Lower lobe of right lung (tissue), 2 donors: ENCODE measurements at regions not wholly inside any gene's neighbourhood (a gene's known extent, or its start where the extent isn't known, plus 50 kb on each side); places are given as distances from the start of the nearest gene placed in this dataset.

ENCODE experiments used
- ATAC-seq, 2 donors: fragments of 200-7000 bp; cut with Tn5 transposase; one replicate each; pipeline ENCODE4 v1.9.1; 2020 to 2022; ENCODE audit warnings: mild to moderate bottlenecking in 2 of 2, moderate library complexity in 2 of 2
- DNase-seq: peaks from one replicate; pipeline ENCODE4 v3.0.0-alpha.2; 2020
- H3K27ac ChIP-seq: fragments of 200-600 bp; one replicate; pipeline ENCODE4 v1.8.0; 2022
- H3K27me3 ChIP-seq: fragments of 200-600 bp; one replicate; pipeline ENCODE4 v1.8.0; 2022; ENCODE audit warnings: low read depth
- H3K36me3 ChIP-seq: fragments of 200-600 bp; one replicate; pipeline ENCODE4 v1.8.0; 2022; ENCODE audit warnings: mild to moderate bottlenecking
- H3K4me1 ChIP-seq: fragments of 200-600 bp; one replicate; pipeline ENCODE4 v1.8.0; 2022
- H3K4me3 ChIP-seq: fragments of 200-600 bp; one replicate; pipeline ENCODE4 v1.8.0; 2022; ENCODE audit warnings: mild to moderate bottlenecking
- H3K9me3 ChIP-seq: fragments of 200-600 bp; one replicate; pipeline ENCODE4 v1.8.0; 2022
- CTCF ChIP-seq: fragments of 200-600 bp; IDR thresholded peaks from one replicate; pipeline ENCODE4 v1.8.0; 2022; ENCODE audit warnings: antibody characterized with exemption, mild to moderate bottlenecking
- intact Hi-C: fragments of 100-400 bp; cut with DNase I; formaldehyde crosslinking; loops from one replicate; pipeline ENCODE4 v1.11.0; 2022
- donor health status: DM: no; HTN: yes; CAD: no; lungs with severe emphysema.

GRCh38 chr22:27445881-27446280 is 355.7 kb downstream of the MN1 start:
- DNase-seq (no peak), ATAC-seq (peak in 1 of 2 donors; percentile 69)
- intact Hi-C loops: no loop called here
- Histone ChIP-seq H3K9me3 (no peaks in the 10 kb centered on the region), H3K36me3 (no peaks in the 10 kb centered on the region), H3K4me3 (no peak overlapping the region), H3K4me1 (no peaks in the 10 kb centered on the region), H3K27me3 (peaks cover 7% of the 10 kb centered on the region), H3K27ac (no peak overlapping the region)
- TF ChIP-seq CTCF: no peak

GRCh38 chr22:27447289-27447688 is 354.3 kb downstream of the MN1 start:
- intact Hi-C loops: no loop called here
- no peak for DNase-seq
- peaks cover 7% of the 10 kb centered on the region for H3K27me3 ChIP-seq
- H3K27ac ChIP-seq: no peak overlapping the region
- no peak for ATAC-seq
- no peak for TF ChIP-seq CTCF
- no peaks in the 10 kb centered on the region for H3K4me1 ChIP-seq
- H3K9me3 ChIP-seq: no peaks in the 10 kb centered on the region
- H3K4me3 ChIP-seq: no peak overlapping the region
- H3K36me3 ChIP-seq: no peaks in the 10 kb centered on the region

- Histone ChIP-seq H3K27ac (no peak overlapping the region), H3K9me3 (no peaks in the 10 kb centered on the region), H3K4me3 (no peak overlapping the region), H3K27me3 (peaks cover under 1% of the 10 kb centered on the region), H3K36me3 (no peaks in the 10 kb centered on the region), H3K4me1 (no peaks in the 10 kb centered on the region)
- ATAC-seq (no peak), DNase-seq (no peak)
- intact Hi-C loops: no loop called here
- TF ChIP-seq CTCF: no peak
These were observed 351.1 kb downstream of the MN1 start for GRCh38 chr22:27450448-27450847.

GRCh38 chr22:27452245-27452644 is 349.3 kb downstream of the MN1 start:
- Histone ChIP-seq H3K4me3 (no peak overlapping the region), H3K9me3 (no peaks in the 10 kb centered on the region), H3K27ac (no peak overlapping the region), H3K36me3 (no peaks in the 10 kb centered on the region), H3K4me1 (no peaks in the 10 kb centered on the region), H3K27me3 (peaks cover 5% of the 10 kb centered on the region)
- no peak for DNase-seq
- intact Hi-C loops: no loop called here
- no peak for TF ChIP-seq CTCF
- no peak for ATAC-seq

- no peak for ATAC-seq
- no peak for TF ChIP-seq CTCF
- no peak overlapping the region for H3K4me3 ChIP-seq
- no peak overlapping the region for H3K27ac ChIP-seq
- DNase-seq: no peak
- no peaks in the 10 kb centered on the region for H3K4me1 ChIP-seq
- peaks cover 5% of the 10 kb centered on the region for H3K27me3 ChIP-seq
- intact Hi-C loops: no loop called here
- H3K9me3 ChIP-seq: no peaks in the 10 kb centered on the region
- H3K36me3 ChIP-seq: no peaks in the 10 kb centered on the region
These were observed 348.6 kb downstream of the MN1 start for GRCh38 chr22:27452922-27453321.

GRCh38 chr22:27453725-27454124 is 347.8 kb downstream of the MN1 start:
- Histone ChIP-seq H3K36me3 (no peaks in the 10 kb centered on the region), H3K27ac (no peak overlapping the region), H3K27me3 (peaks cover 5% of the 10 kb centered on the region), H3K4me1 (no peaks in the 10 kb centered on the region), H3K9me3 (no peaks in the 10 kb centered on the region), H3K4me3 (no peak overlapping the region)
- no peak for DNase-seq
- no peak for TF ChIP-seq CTCF
- intact Hi-C loops: no loop called here
- ATAC-seq: no peak
